Transverse colon (tissue), 4 donors: ENCODE measurements at regions not wholly inside any gene's neighbourhood (a gene's known extent, or its start where the extent isn't known, plus 50 kb on each side); places are given as distances from the start of the nearest gene placed in this dataset.

Source experiments
- CTCF ChIP-seq, 5 experiments: fragments of 200-600 bp in 3 of 5; fragments of 450-650 bp in 2 of 5; sonication (generic) in 3 of 5; IDR thresholded peaks; 1 replicate in 2 of 5; 2 replicates in 3 of 5; pipeline ENCODE4 v1.5.1; 2016 to 2017; ENCODE audit warnings: antibody characterized with exemption in 5 of 5, inconsistent platforms in 3 of 5, mild to moderate bottlenecking in 2 of 5, moderate library complexity in 1 of 5
- EP300 ChIP-seq: sonication (generic); formaldehyde crosslinking; IDR thresholded peaks from one replicate; pipeline ENCODE4 v1.6.1; 2017; ENCODE audit warnings: antibody characterized with exemption, low read depth
- POLR2AphosphoS5 ChIP-seq, 3 donors: sonication (generic); formaldehyde crosslinking; IDR thresholded peaks; one replicate each; pipeline ENCODE4 v1.6.1; 2016; ENCODE audit warnings: antibody characterized with exemption in 3 of 3

- TF ChIP-seq CTCF (IDR thresholded peaks at IDR 0.05) (no peak), POLR2AphosphoS5 (IDR thresholded peaks at IDR 0.05) (no peak), EP300 (no peak)
These were observed 780.4 kb upstream of the ALCAM start for GRCh38 chr3:104586344-104586743.
